ENCODE measurements at regions not wholly inside any gene's neighbourhood (a gene's known extent, or its start where the extent isn't known, plus 50 kb on each side); places are given as distances from the start of the nearest gene placed in this dataset.

DNA sequence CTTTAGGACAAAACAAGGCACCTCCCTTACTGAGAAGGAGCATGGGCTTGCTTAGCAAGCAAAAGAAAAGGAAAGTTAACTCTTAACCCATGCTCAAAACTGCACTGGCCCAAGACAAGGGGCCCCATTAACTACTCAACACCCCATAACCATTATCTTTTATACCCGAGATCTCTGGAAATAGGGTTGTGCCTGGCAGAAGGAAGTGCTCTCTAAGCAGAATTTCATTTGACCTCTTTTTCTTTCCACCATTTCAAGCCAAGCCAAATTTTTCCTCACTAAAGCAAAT lies 167.2 kb downstream of the RASEF start:
- no peak overlapping the region for H3K27ac ChIP-seq (ENCODE audit: low read length in 2 of 2)
- ATAC-seq (ENCODE audit: low read depth): no peak
- Mint-ChIP-seq H3K27me3 (no peaks in the 10 kb centered on the region), H3K4me1 (no peaks in the 10 kb centered on the region), H3K9me3 (ENCODE audit: insufficient read depth) (no peaks in the 10 kb centered on the region), H3K27ac (no peak overlapping the region), H3K4me3 (no peak overlapping the region)
- ChIA-PET CTCF (no interaction called here), POLR2A (no interaction called here)
- H3K79me2 ChIP-seq (ENCODE audit: control insufficient read depth, insufficient read depth, low read length): no peaks in the 10 kb centered on the region
- intact Hi-C loops (cut with micrococcal nuclease): no loop called here
- no peaks in the 10 kb centered on the region for H3K9me3 ChIP-seq (ENCODE audit: control extremely low read depth in 1 of 3, control insufficient read depth in 2 of 3, insufficient read depth in 1 of 3, low read length in 2 of 3)
- H3K4me2 ChIP-seq (replicated peaks; ENCODE audit: low read depth, low read length, poor library complexity, severe bottlenecking): no peak overlapping the region
- TF ChIP-seq, protein P1, sequence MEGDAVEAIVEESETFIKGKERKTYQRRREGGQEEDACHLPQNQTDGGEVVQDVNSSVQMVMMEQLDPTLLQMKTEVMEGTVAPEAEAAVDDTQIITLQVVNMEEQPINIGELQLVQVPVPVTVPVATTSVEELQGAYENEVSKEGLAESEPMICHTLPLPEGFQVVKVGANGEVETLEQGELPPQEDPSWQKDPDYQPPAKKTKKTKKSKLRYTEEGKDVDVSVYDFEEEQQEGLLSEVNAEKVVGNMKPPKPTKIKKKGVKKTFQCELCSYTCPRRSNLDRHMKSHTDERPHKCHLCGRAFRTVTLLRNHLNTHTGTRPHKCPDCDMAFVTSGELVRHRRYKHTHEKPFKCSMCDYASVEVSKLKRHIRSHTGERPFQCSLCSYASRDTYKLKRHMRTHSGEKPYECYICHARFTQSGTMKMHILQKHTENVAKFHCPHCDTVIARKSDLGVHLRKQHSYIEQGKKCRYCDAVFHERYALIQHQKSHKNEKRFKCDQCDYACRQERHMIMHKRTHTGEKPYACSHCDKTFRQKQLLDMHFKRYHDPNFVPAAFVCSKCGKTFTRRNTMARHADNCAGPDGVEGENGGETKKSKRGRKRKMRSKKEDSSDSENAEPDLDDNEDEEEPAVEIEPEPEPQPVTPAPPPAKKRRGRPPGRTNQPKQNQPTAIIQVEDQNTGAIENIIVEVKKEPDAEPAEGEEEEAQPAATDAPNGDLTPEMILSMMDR (IDR thresholded peaks at IDR 0.05): no peak
- no peak for TF ChIP-seq EZH2 (IDR thresholded peaks at IDR 0.05; ENCODE audit: borderline replicate concordance, insufficient read depth, low read depth, low read length, poor library complexity, severe bottlenecking)
- no peaks in the 10 kb centered on the region for H3K27me3 ChIP-seq (replicated peaks in 1 of 4; ENCODE audit: control extremely low read depth in 1 of 4, control insufficient read depth in 3 of 4, insufficient read depth in 4 of 4, low read length in 3 of 4)
- no peak overlapping the region for H3K4me3 ChIP-seq (ENCODE audit: control extremely low read depth in 1 of 5, extremely low read depth in 1 of 5, insufficient read depth in 1 of 5, low read depth in 2 of 5, low read length in 4 of 5)
- DNase-seq: no peak
- H3K9ac ChIP-seq (ENCODE audit: low read length): no peak overlapping the region
- H3K36me3 ChIP-seq (replicated peaks in 1 of 2; ENCODE audit: control extremely low read depth in 1 of 2, control insufficient read depth in 1 of 2, extremely low read depth in 1 of 2, insufficient read depth in 2 of 2, low read length in 1 of 2): no peaks in the 10 kb centered on the region
- H4K20me1 ChIP-seq (ENCODE audit: control insufficient read depth, insufficient read depth, low read length, poor library complexity, severe bottlenecking): no peaks in the 10 kb centered on the region
- H2AFZ ChIP-seq (ENCODE audit: insufficient read depth, low read depth, low read length, poor library complexity, severe bottlenecking): no peak overlapping the region
- no CpG with 5 or more reads among the region's 1 CpG for WGBS (ENCODE audit: insufficient coverage)
- H3K4me1 ChIP-seq (ENCODE audit: control insufficient read depth in 2 of 2, insufficient read depth in 2 of 2, low read length in 2 of 2): no peaks in the 10 kb centered on the region

DNA sequence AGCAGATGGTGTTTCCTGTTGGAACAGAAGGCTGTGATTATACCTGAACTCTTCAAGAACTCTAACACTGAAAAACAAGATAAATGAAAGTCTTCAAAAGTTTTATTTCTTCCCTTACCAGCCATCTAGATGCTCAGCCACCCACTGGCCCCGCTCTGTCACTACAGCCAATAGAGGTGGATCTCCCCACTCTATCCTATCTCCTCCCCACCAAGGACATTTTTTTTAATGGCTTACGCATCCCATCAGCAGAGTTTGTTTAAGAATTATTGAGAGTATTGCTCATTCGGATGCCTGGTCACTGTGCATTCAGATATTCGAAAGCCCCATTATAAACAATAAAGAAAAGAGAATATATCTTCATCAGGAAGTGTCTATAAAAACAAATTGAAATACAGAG lies 159.4 kb downstream of the RASEF start:
- DNase-seq: no peak
- Histone ChIP-seq H3K27ac (ENCODE audit: low read length in 2 of 2) (no peak overlapping the region), H2AFZ (ENCODE audit: insufficient read depth, low read depth, low read length, poor library complexity, severe bottlenecking) (no peak overlapping the region), H3K27me3 (replicated peaks in 1 of 4; ENCODE audit: control extremely low read depth in 1 of 4, control insufficient read depth in 3 of 4, insufficient read depth in 4 of 4, low read length in 3 of 4) (no peaks in the 10 kb centered on the region), H3K4me3 (ENCODE audit: control extremely low read depth in 1 of 5, extremely low read depth in 1 of 5, insufficient read depth in 1 of 5, low read depth in 2 of 5, low read length in 4 of 5) (no peak overlapping the region), H3K4me1 (ENCODE audit: control insufficient read depth in 2 of 2, insufficient read depth in 2 of 2, low read length in 2 of 2) (no peaks in the 10 kb centered on the region), H3K9me3 (ENCODE audit: control extremely low read depth in 1 of 3, control insufficient read depth in 2 of 3, insufficient read depth in 1 of 3, low read length in 2 of 3) (no peaks in the 10 kb centered on the region), H3K9ac (ENCODE audit: low read length) (no peak overlapping the region), H3K4me2 (replicated peaks; ENCODE audit: low read depth, low read length, poor library complexity, severe bottlenecking) (no peak overlapping the region), H4K20me1 (ENCODE audit: control insufficient read depth, insufficient read depth, low read length, poor library complexity, severe bottlenecking) (no peaks in the 10 kb centered on the region), H3K79me2 (ENCODE audit: control insufficient read depth, insufficient read depth, low read length) (no peaks in the 10 kb centered on the region), H3K36me3 (replicated peaks in 1 of 2; ENCODE audit: control extremely low read depth in 1 of 2, control insufficient read depth in 1 of 2, extremely low read depth in 1 of 2, insufficient read depth in 2 of 2, low read length in 1 of 2) (no peaks in the 10 kb centered on the region)
- WGBS (ENCODE audit: insufficient coverage): no CpG with 5 or more reads among the region's 4 CpGs
- no peak for ATAC-seq (ENCODE audit: low read depth)
- Mint-ChIP-seq H3K27me3 (no peaks in the 10 kb centered on the region), H3K9me3 (ENCODE audit: insufficient read depth) (no peaks in the 10 kb centered on the region), H3K27ac (no peak overlapping the region), H3K4me1 (no peaks in the 10 kb centered on the region), H3K4me3 (no peak overlapping the region)
- ChIA-PET POLR2A (no interaction called here), CTCF (no interaction called here)
- intact Hi-C loops (cut with micrococcal nuclease): no loop called here
- no peak for TF ChIP-seq EZH2 (IDR thresholded peaks at IDR 0.05; ENCODE audit: borderline replicate concordance, insufficient read depth, low read depth, low read length, poor library complexity, severe bottlenecking)
- TF ChIP-seq, protein P1 (IDR thresholded peaks at IDR 0.05): no peak
